ENCODE measurements at regions not wholly inside any gene's neighbourhood (a gene's known extent, or its start where the extent isn't known, plus 50 kb on each side); places are given as distances from the start of the nearest gene placed in this dataset.

- TF ChIP-seq CTCF (conservative IDR thresholded peaks at IDR 0.05 in 1 of 2, IDR thresholded peaks at IDR 0.05 in 1 of 2; ENCODE audit: low read depth in 1 of 2, low read length in 2 of 2) (no peak), EZH2 (IDR thresholded peaks at IDR 0.05; ENCODE audit: low read length, missing control alignments) (no peak)
Observed at GRCh38 chr6:78062993-78063392, 410.2 kb downstream of the MEI4 start.

All from fibroblast of lung (primary cell).